HG03460 (cell line): ENCODE measurements at regions not wholly inside any gene's neighbourhood (a gene's known extent, or its start where the extent isn't known, plus 50 kb on each side); places are given as distances from the start of the nearest gene placed in this dataset.
"Not testable (repeated sequence)": the region's sequence is repeated elsewhere in the genome, so short reads cannot be mapped to it uniquely, and the experiment has no call there.

ENCODE experiments used
- ATAC-seq: cut with Tn5 transposase; IDR thresholded peaks from one replicate; pipeline ENCODE4 v1.9.1; 2021; ENCODE audit not compliant: unreplicated experiment

DNA sequence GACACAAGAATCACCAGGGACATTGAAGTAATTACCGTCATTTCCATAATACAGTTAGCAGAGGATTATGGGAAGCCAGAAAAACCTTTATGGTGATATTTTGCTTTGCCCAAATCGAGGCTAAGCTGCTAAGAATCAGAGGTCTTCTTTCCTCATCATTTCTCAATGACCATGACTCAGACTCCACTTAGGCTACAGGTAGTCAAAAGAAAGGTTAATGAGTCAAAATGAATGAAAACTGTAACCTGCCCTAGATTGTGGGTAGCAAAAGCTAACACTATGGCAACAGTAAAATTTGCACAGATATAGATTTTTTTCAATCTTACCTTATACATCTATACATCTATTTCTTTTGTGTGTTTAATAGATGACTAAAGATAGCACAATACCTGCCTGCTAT is 185.8 kb downstream of the CARTPT start:
- no peak for ATAC-seq

DNA sequence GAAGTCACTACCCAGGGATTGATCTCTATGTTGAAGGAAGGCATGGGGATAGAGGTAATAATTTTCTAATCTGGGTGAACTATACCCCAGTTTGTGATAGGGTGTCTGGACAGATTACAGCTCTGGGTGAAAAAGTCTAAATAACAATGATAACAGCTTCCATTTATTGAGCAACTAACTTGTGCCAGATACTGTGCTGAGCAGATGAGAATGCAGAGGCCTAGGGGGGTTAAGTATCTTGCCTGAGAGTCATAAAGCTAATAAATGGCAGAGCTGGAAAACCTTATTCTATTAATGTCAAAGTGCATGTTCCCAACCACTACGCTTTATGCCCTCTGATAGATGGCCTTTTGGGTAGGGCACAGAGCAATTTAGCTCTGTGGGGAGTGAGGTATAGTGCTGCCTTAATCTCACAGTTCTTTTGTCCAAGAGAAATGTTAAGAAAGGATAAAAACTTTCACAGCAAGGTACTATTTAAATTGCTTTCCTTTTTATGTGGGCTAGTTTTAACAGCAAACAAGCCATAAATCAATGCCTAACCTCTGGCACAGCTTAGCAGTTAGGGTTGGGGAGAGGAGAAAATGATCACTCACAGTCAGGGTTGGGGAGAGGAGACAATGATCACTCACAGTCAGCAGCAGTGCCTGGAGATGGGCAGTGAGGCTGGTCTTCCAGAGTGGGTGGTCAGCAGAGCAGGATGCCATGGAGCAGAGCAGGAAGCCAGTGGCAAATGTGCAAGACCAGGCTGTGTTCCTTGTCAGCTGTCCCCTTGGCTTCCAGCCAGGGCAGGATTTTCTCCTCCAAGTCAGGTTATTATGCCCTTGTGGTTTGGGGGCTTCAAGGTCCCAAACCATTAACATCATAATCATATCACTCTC is 187.0 kb downstream of the CARTPT start:
- no peak for ATAC-seq

DNA sequence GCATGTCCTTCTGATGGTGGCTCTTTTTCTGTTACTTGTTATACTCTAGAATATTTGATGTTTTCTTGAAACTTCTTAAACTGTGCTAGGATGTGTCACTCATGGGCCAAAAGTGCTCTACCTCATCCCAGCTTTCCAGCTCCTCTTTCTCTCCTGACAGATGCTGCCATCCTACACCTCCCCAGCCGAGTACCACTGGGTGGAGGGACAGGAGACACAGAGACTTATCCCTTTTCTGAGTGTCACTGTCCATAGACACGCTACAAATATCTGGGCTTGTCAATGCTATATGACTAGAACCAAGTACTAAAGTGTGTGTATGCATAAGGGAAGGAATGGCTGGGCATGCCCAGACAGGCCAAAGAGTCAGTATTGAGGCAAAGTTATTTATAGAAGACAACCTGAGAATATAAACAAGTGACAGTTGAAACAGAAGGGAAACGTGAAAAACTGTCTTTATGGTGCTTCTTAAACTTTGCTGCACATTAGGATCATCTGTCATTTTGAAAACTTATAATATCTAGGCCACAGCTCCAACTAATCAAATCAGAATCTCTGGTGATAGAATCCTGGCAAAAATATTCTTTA is 188.0 kb downstream of the CARTPT start:
- no peak for ATAC-seq

DNA sequence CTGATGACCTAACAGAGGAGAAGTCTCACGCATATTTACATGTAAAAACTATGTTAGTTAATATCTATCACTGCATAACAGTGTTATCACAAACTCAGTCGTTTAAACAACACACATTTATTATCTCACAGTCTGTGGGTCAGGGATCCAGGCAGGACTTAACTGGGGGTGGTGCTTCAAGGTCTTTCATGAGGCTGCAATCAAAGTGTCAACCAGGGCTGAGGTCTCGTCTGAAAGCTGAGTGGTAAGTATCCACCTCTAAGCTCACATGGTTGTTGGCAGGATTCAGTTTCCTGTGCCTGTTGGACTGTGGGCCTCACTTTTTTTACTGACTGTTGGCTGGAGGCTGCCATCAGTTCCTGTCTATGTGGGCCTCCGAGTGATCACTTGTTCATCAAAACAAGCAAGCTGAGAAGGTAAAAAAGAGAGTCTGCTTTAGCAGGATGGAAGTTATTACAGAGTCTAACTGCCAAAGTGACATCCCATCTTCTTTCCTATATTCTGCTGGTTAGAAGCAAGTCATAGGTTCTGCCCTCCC is 188.6 kb downstream of the CARTPT start:
- ATAC-seq, result no peak

DNA sequence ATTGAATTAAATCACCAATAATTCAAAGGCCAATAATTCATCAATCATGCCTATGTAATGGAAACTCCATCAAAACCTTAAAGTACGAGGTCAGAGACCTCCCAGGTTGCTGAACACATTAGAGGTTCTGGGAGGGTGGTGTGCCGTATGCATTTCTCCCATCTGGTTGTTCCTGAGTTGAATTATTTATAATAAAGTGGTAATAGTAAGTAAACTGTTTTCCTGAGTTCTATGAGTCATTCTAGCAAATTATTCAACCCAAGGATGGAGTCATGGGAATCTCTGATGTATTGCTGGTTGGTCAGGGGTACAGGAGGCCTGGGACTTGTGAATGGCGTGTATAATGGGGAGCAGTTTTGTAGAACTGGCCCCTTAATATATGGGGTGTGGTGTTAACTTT is 191.7 kb downstream of the CARTPT start:
- ATAC-seq, result no peak

DNA sequence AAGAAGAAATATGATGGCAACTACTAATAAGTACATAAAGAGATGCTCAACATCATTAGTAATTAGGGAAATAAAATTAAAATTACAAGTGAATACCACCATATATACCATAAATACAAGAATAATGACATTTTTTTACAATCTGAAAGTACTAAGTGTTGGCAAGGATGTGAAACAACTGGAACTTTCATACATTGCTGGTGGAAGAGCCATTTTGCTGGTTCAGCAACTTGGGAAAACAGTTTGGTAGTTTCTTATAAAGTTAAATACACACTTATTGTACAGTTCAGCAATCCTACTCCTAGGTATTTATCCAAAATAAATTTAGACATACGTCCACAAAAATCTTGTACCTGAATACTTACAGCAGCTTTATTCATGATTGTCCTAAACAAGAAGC is 192.9 kb downstream of the CARTPT start:
- no peak for ATAC-seq

DNA sequence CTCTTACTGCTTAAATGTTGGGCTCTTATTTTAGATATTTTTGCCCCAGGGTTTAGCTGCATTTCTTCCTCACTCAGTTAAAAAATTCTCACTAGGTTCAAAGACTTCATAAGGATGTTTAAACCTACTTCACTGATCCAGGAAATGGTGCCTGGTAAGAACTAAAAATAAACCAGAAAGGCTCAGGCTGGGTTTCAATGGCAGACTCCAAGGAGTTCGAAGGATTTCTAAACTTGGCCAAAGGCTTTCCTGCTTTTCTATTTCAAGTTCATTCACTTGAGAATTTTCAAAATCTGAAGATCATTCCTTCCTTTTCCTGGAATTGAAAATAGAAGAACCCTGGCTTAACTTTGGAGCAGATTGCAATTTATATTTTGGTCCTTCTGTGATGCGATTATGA is 193.0 kb upstream of the MAP1B start:
- ATAC-seq, result no peak

DNA sequence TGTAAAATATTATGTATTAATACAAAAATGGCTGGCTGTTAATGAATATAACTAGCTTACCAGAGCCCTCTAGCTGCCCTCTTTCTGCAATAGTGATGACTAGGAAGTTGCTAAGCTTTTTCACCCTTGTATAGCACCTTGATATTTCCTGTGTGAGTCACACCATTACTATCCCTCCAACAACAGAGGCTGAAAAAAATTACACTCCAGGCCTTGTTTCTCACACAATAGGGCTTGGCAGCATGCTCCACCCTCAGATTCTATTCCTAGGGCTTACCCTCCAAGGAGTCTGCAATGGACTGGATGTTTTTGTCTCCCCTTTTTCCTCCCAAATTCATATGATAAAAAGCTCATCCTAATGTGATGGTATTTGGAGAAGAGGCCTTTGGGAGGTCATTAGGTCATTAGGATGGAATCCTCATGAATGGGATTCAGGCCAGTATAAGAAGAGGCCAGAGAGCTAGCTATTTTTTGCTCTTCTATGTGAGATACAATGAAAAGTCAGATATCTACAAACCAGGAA is 184.6 kb upstream of the MAP1B start:
- no peak for ATAC-seq

DNA sequence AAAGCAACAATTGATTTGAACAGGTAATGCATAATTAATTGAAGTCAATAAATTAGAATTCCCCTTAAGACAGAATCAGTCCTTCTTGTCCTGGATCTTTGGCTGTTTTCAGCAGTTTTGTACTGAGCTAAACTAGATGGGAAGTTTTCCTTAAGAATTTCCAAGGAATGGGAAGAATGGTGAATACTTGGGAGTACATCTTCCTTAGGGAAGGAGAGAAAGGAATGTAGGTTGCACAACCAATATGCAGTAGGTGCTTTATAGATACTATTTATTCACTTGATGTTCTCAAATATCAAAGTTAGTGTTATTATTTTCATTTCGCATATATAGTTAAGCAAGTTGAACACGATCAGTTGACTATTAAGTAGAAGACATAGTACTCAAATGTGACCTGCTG is 183.5 kb upstream of the MAP1B start:
- no peak for ATAC-seq

DNA sequence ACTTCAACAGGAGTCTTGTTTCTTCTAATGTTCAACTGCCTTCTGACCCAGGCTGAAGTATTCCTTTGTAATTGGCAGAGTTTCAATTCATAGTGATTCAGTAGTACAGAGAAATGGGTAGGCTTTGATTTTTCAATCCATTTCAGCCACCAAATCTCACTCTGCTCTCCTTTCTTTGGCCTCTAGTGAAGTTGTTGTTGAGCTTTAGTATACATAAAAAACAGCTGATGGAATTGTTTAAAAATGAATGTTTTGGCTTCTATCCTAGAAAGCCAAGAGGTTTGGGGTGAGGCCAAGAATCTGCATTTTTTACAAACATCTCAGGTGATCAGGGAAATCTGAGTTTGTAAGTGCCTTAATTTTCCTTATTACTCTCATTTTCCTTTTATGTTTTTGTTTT is 182.9 kb upstream of the MAP1B start:
- no peak for ATAC-seq

DNA sequence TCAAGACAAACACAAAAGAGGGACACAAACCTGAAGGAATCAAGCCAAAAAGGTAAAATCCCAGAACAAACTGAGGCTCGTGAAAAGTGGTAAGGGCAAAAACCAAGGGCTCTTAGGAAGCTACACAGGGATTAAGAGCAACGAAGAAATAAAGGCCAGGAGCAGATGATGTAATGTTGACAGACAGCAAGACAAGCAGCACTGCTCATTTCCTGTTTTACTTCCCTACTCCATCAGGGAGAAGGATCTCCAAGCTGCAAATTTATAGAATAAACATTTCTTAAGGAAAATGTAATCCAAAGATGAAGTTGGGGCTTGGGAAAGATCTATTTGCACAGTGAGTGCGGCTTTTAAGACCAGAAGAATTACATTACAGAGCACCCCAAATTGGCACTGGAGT is 182.3 kb upstream of the MAP1B start:
- no peak for ATAC-seq

DNA sequence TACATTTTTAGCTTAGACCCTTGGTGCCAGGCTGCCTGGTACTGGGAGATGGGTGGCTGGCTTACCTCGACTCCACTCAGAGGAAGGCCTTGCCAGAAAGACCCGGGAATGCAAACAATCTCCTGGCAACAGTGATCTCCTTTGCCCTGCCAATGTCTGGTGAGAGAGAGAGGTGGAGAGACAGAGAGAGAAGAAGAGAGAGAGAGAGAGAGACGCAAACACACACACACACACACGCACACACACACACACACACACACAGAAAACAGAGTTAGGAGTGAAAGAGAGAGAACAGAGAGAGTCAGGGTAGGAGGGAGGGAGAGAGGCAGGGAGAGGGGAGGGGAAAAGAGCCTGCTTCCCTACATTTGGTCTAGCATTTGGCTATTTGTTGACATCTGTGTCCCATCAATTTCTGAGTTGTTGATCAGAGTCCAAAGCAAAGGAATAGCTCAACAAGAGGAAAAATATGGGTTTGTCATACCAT is 181.6 kb upstream of the MAP1B start:
- no peak for ATAC-seq

DNA sequence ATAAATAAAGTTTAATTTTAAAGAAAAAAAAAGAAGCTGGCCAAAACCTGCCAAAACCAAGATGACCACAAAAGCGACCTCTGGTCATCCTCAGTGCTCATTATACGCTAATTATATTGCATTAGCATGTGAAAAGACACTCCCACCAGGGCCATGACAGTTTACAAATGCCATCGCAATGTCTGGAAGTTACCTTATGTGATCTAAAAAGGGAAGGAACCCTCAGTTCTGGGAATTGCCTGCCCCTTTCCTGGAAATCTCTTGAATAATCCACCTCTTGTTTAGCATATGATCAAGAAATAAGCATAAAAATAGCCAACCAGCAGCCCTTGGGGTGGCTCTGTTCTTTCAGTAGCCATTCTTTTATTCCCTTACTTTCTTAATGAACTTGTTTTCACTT is 178.3 kb upstream of the MAP1B start:
- ATAC-seq, result no peak

DNA sequence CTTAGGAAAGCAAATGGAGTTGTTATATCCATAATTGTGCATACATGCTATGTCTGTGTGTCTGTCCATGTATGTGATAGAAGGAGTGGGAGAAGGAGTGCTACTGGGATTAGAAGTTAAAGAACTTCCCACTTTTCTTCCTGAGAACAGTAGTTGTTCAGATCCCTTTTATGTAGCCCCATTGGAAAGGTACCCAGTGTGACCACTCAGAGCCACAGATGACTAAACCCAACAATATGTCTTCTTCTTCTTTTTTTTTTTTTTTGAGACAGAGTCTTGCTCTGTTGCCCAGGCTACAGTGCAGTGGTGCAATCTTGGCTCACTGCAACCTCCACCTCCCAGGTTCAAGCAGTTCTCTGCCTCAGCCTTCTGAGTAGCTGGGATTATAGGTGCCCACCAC is 176.7 kb upstream of the MAP1B start:
- ATAC-seq, result not testable (repeated sequence)

DNA sequence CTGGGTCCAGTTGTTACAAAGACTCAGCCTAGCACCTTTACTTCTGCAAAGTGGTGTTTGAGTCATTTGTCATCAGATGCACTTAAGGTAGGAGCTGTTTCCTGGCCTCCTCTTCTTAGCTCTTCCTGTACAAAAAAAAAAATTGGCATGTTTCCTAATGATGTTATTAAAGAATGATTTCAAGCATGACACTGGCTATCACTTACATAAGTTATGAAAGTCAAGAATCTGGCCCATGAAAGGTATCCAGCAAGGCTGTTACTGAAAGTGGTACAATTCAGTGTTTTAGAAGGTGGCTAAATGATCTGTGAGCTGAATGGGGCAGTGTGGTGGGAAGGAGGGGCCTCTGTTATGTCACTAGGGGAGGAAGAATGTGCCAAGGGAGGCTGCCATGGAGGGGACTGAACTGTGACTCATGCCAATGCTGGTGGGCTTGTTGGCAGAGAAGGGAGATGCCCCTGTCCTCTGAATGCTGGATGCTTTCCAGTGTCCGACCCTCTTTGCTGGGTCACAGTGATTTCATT is 175.1 kb upstream of the MAP1B start:
- no peak for ATAC-seq

DNA sequence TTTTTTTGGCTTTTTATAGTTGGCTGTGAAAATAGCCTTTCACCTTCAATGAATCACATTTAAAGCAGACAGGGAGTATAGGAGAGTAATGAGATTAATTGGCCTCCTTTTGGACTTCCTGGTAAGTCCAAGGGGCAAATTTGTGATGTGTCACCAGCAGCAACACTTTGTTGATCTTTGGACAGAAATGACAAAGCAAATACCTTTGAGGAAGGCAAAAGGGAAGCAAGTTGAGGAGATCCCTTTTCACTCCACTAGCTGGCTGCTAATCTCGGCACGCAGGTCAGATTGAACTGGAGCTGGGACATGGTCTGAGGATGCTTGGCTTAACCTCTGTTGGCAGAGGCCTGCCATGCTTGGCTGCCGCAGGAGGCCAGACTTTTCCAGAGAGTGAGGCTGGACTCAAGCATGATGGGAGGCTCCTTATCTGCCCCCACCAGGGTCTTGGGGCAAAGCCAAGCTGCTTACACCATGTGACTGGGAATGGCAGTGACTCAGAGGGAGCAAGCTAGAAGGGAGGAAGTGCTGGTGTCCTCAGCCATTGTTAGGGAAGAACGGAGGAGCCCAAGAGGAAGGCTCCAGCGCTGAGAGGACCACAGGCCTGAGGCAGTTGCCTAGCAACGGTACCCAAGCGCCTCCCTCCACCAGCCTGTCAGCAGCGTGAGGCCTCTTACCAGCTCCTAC is 174.5 kb upstream of the MAP1B start:
- ATAC-seq, result no peak

DNA sequence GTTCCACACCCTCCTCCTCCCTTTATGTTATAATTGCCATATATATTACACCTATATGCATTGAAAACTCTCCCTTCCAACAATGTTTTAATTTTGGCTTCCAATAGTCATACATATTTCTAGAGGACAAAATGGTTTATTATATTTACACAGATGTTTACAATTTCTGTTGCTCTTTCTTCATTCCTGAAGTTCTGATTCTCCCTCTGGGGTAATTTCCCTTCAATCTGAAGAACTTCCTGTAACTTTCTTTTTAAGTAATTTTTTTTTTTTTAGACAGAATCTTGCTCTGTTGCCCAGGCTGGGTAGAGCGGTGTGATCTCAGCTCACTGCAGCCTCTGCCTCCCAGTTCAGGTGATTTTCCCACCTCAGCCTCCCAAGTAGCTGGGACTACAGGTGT is 173.0 kb upstream of the MAP1B start:
- ATAC-seq, result no peak

DNA sequence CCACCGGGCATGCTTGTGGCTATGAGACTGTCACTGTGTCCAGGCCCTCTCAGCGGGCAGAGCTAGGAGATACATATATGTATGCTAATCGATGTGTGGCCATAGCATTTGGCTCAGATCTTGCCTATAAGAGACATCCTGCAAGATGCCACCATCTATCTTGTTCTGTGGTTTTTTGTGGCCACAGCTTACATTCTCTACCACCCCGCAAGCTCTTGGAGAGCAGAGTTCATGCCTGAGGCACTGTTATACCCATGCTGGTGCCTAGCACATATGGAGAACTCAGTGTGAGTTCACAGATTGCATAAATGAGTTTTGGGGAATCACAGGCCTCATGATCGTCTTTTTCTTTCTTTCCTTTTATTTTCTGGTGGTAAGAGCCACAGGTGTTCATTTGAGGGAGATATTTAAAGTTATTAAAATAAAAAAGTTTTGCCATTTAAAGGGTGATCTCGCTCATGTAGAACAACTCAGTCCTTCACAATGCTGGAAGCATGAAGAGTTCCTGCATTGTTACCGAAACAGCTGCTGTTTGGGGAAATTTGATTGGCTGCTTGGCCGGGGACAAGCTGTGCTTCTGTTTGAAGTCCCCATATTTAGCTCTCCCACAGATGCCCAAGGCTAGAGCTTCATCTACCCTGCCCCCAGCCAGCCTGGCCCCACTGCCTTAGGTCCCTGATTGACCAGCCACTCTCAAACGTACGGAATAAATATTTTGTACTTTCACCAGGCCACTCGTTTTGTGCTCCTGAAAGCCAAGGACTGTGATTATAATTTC is 169.2 kb upstream of the MAP1B start:
- no peak for ATAC-seq

DNA sequence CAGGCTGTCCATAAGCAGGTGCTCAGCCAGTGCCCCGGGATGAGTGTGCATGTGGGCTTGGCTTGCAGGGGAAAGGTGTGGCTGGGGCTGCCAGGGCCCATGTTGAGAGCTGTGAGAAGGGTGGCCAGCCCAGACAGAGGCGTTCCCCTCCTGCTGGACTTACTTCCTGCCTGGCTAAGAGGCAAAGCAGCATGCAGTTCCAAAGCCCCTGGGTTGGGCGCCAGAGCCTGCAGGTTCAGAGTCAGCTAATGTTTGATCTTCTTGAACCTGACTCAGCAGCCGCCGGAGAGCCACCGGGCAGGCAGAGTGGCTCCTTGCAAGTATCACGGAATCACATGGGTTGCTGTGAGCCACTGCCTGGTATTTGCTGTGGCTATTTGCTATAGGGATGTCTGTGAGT is 168.4 kb upstream of the MAP1B start:
- no peak for ATAC-seq

DNA sequence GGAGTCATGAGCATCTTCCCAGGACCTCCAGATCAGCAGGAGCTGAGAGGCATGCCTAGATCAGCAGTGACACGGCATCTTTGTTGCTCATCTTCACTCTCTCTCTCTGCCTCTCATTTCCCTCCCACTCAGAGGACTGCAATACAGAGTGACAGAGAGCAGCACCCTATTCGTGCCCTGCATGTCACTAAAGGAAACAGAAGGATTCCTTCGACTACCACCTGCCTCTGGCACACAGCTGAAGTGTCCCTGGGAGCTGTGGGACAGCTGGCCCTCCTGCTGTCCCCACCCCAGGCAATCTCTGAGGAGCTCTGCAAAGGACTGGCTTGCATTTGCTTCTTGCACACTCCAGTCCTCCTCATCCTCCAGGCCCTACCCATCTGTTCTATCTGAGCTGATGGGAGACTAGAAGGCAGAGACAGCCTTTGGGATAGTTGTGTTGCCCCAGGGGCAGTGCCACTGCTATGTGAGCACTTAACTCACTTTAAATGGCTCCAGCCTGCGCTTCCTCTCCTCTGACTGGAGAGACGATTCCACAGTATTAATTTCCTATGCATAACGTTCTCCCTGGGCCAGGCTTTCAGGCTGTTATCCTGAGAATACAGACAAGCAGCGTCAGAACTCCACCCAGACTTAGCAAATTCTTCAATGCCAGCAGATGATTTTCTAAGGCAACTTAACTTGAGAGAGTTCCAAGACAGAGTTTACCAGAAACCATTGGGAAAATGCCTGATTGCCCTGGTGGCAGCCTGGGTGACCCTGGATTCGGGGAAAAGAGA is 167.6 kb upstream of the MAP1B start:
- no peak for ATAC-seq
